HG02885 (cell line): ENCODE measurements at regions not wholly inside any gene's neighbourhood (a gene's known extent, or its start where the extent isn't known, plus 50 kb on each side); places are given as distances from the start of the nearest gene placed in this dataset.

Source experiments
- ATAC-seq: cut with Tn5 transposase; IDR thresholded peaks from one replicate; pipeline ENCODE4 v1.9.1; 2021; ENCODE audit warnings: mild to moderate bottlenecking; ENCODE audit not compliant: unreplicated experiment, poor library complexity

GRCh38 chr11:71311928-71312510, 59.6 kb upstream of the SHANK2 start:
- no peak for ATAC-seq

DNA sequence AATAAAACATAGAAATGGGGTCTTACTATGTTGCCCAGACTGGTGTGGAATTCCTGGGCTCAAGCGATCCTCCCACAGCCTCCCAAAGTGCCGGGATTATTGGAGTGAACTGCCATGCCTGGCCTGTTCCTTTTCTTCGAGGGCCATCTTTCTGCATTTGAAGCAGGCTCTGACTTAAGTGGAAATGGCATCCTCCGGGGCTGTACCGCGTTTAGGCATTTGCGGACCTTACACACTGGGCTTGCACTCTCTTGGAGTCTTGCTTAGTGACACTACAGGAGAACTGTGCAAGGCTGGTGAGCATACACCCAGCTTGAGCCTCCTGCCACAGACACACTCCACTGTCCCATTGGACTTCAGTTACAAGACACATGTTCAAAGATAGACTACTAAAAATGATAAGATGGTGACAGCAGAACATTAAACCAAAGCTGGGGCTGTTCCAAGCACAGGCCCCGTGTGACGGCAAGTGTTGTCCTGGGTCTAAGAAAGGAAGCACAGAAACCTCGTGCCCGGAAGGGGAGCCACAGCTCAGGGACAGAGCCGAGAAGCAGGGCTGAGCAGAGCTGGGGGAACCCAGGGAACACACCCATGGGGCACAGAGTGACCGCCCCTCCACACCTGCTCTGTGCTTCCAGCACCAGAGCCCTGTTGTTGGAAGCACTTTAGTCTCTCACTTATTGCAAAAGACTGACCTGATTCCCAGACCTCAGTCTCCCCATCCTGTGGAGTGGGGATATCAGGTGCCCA, 59.0 kb upstream of the SHANK2 start:
- ATAC-seq, result no peak

DNA sequence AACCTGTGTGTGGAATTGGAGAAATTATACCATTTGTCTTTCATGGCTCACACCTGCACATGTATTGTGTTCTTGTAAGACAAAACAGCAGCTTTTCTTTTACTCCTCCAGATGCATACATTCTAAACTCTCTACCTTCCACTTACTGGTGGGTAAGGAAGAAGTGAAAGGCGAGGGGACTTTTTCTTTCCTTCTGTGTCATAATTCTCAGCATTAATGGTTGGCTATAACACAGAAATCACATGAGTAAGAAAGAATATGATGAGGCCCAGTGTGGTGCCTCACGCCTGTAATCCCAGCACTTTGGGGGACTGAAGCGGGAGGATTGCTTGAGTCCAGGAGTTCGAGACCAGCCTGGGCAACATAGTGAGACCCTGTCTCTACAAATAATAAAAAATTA, 57.8 kb upstream of the SHANK2 start:
- ATAC-seq, result no peak

GRCh38 chr11:71309611-71310010, 57.2 kb upstream of the SHANK2 start:
- ATAC-seq, result no peak

DNA sequence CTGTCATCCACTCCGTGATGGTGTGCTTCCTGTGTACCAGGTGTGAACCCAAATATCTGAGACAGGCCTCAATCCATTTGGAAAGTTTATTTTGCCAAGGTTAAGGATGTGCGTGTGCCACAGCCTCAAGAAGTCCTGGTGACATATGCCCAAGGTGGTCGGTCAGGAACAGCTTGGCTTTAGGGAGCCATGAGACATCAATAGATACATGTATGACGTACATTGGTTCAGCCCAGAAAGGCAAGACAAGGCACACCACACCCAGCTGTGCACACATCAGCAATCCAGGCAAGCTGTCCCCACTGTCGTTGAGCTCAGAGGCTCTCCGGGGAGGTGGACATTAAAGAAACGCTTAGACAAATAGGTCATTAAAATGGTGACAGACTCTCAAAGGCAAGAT, 56.8 kb upstream of the SHANK2 start:
- no peak for ATAC-seq

GRCh38 chr11:71307811-71308645, 55.7 kb upstream of the SHANK2 start:
- ATAC-seq, result no peak

- no peak for ATAC-seq
Observed at GRCh38 chr11:71305451-71306125, 53.2 kb upstream of the SHANK2 start.

GRCh38 chr11:71305041-71305440, 52.7 kb upstream of the SHANK2 start:
- no peak for ATAC-seq

GRCh38 chr11:71304491-71304890, 52.1 kb upstream of the SHANK2 start:
- ATAC-seq, result no peak

- no peak for ATAC-seq
Observed at GRCh38 chr11:71304045-71304444, 51.7 kb upstream of the SHANK2 start.

DNA sequence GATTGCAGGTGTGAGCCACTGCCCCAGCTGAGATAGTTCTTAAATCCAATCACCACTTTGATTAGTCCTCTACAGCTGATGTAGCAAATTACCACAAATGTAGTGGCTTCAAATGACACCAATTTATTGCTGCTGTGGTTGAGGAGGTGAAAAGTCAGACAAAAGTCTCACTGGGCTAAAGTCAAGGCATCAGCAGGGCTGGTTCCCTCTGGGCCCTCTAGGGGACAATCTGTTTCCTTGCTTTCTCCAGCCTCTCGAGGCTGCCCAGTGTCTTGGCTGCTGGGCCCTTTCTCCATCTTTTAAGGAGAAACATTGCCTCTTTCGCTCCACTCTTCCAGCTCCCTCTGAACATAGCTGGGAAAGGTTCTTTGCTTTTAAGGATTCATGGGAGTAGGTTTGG, 50.5 kb upstream of the SHANK2 start:
- ATAC-seq, result no peak

DNA sequence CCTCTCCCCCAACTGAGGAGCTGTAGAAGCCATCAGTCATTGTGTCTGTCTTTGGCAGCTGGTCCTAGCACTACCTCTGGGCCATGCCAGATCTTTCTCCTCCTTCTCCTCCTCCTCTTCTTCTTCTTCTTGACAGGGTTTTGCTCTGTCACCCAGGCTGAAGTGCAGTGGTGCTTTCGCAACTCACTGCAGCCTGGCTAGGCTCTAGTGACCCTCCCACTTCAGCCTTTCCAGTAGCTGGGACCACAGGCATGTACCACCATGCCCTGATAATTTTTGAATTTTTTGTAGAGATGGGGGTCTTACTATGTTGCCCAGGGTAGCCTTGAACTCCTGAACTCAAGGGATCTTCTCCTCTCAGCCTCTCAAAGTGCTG, 50.1 kb upstream of the SHANK2 start:
- ATAC-seq, result no peak
